Hematopoietic multipotent progenitor cell treated with erythropoietin and hydrocortisone succinate and interleukin-3 and kit ligand, for 6 days (in vitro differentiated cells): ENCODE measurements at regions not wholly inside any gene's neighbourhood (a gene's known extent, or its start where the extent isn't known, plus 50 kb on each side); places are given as distances from the start of the nearest gene placed in this dataset.
"Not testable (repeated sequence)": the region's sequence is repeated elsewhere in the genome, so short reads cannot be mapped to it uniquely, and the experiment has no call there.

Source experiments
- DNase-seq: peaks from one replicate; pipeline ENCODE4 v3.0.0-alpha.2; 2015

GRCh38 chr4:188383180-188383579, 243.9 kb downstream of the TRIML1 start:
- DNase-seq: no peak

- no peak for DNase-seq
Measured at GRCh38 chr4:188387179-188387791, 248.0 kb downstream of the TRIML1 start.

- not testable (repeated sequence) for DNase-seq
Measured at GRCh38 chr4:188391349-188391748, 252.1 kb downstream of the TRIML1 start.

- DNase-seq: no peak
Measured at GRCh38 chr4:188396037-188396436, 256.8 kb downstream of the TRIML1 start.

- DNase-seq: no peak
Measured at GRCh38 chr4:188399834-188400233, 260.6 kb downstream of the TRIML1 start.

GRCh38 chr4:188400451-188400850, 261.2 kb downstream of the TRIML1 start:
- no peak for DNase-seq

GRCh38 chr4:188403272-188403671, 264.0 kb downstream of the TRIML1 start:
- no peak for DNase-seq

- DNase-seq: not testable (repeated sequence)
Measured at GRCh38 chr4:188405071-188405835, 266.0 kb downstream of the TRIML1 start.

GRCh38 chr4:188408244-188409030, 269.2 kb downstream of the TRIML1 start:
- no peak for DNase-seq

- DNase-seq: no peak
Measured at GRCh38 chr4:188409851-188410250, 270.6 kb downstream of the TRIML1 start.

GRCh38 chr4:188411805-188412204, 272.6 kb downstream of the TRIML1 start:
- no peak for DNase-seq

GRCh38 chr4:188412499-188412898, 273.3 kb downstream of the TRIML1 start:
- DNase-seq: no peak

- no peak for DNase-seq
Measured at GRCh38 chr4:188414441-188414840, 275.2 kb downstream of the TRIML1 start.

GRCh38 chr4:188417181-188417580, 277.9 kb downstream of the TRIML1 start:
- DNase-seq: no peak

- no peak for DNase-seq
Measured at GRCh38 chr4:188423039-188423438, 283.8 kb downstream of the TRIML1 start.

GRCh38 chr4:188428935-188429334, 289.7 kb downstream of the TRIML1 start:
- DNase-seq: no peak

GRCh38 chr4:188429965-188430364, 290.7 kb downstream of the TRIML1 start:
- no peak for DNase-seq

GRCh38 chr4:188430384-188430783, 291.1 kb downstream of the TRIML1 start:
- DNase-seq: no peak

GRCh38 chr4:188432328-188432727, 293.1 kb downstream of the TRIML1 start:
- no peak for DNase-seq

- DNase-seq: no peak
Measured at GRCh38 chr4:188433741-188434315, 294.6 kb downstream of the TRIML1 start.

- no peak for DNase-seq
Measured at GRCh38 chr4:188434643-188435042, 295.4 kb downstream of the TRIML1 start.

- DNase-seq: no peak
Measured at GRCh38 chr4:188435381-188435780, 296.1 kb downstream of the TRIML1 start.

GRCh38 chr4:188437535-188437934, 298.3 kb downstream of the TRIML1 start:
- DNase-seq: no peak
